T1000 (cell line): ENCODE measurements at regions not wholly inside any gene's neighbourhood (a gene's known extent, or its start where the extent isn't known, plus 50 kb on each side); places are given as distances from the start of the nearest gene placed in this dataset.
"Not testable (repeated sequence)": the region's sequence is repeated elsewhere in the genome, so short reads cannot be mapped to it uniquely, and the experiment has no call there.

Experiments
- DNase-seq: peaks from one replicate; lab custom pipeline; 2025; ENCODE audit warnings: mixed read lengths; lab: John Stamatoyannopoulos, UW

DNA sequence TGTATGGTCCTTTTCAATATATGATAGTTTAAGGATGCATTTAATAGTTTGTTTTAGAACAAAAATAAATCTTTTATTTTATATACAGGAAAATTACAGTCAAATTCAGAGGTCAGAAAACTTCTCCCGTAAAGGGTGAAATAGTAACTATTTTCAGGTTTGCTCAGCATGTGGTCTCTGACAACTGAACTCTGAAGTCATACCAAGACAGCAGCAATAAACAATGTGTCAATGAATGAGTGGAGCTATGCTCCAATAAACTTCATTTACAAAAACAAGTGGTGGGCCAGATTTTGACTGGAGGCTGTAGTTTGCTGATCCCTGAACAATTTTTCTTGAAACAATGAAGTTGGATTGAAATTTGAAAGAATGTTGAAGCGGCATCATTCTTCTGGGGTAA lies 123.6 kb downstream of the ZNF248 start:
- no peak for DNase-seq

DNA sequence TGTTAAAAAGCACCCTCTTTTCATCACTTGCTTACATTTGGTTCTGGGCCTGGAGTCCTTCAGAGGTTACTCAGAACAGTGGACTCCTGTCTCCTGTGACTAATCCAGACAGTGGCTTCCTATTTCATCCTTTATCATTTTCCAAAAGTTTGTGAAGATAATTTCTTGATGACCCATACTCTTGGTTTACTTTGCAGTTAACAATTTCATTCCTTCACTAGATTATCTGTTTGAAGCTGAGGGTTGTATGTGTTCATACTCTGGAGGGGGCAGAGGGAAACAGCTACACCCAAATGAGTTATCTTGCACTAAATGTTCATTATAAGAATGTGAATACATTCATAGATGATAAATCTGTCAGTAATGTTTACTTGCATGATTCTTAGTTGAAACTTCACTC lies 124.7 kb downstream of the ZNF248 start:
- DNase-seq = no peak

DNA sequence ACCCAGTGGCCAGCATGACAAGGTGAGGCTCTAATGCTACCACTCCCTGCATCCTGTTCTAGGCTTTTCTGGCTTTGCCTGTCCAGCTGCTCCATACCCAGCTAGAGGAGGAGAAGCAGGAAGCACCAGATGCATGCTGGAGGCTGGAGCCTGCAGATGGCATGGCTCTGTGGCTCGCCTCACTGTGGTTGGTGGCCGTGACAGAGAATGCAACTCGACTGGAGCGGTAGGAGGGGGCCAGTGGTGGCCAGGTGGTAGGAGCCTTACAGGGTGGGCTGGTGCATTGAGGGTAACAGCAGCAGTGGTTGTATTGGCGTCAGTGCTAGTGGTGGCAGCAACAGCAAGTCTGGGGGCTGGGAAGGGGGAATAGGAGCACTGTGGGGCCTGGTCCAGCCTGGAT lies 128.6 kb downstream of the ZNF248 start:
- no peak for DNase-seq

DNA sequence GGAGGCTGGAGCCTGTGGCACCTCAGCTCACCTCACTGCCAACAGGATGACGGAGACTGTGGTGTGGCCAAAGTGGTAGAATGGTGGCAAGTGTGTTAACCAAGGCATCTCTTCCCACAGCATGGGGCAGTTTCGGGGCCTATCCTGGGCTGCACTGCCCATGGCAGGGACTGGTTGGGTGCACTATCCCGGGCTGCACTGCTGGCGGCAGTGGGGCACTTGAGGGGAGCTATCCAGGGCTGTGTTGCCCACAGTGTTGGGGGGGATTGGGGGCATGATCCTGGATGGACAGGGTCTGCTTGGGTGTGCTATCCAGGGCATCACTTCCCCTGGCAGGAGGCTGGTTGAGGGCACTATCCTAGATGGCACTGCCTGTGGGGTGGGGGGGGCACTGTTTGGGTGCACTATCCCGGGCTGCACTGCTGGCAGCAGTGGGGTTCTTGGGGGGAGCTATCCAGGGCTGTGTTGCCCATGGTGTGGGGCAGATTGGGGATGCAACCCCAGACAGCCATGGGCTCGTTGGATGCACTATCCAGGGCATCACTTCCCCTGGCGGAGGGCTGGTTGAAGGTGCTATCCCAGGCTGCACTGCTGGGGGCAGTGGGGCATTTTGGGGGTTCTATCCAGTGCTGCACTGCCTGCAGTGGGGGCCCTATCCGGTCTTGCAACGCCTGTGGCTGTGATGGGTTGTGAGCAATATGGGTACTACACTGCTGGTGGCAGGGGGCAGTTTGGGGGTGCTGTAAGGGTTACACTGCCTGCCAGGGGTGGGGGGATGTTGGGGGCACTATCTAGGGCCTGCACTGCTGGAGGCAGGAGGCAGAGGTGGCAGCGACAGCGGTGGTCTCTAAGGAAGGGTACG lies 129.7 kb downstream of the ZNF248 start:
- no peak for DNase-seq

DNA sequence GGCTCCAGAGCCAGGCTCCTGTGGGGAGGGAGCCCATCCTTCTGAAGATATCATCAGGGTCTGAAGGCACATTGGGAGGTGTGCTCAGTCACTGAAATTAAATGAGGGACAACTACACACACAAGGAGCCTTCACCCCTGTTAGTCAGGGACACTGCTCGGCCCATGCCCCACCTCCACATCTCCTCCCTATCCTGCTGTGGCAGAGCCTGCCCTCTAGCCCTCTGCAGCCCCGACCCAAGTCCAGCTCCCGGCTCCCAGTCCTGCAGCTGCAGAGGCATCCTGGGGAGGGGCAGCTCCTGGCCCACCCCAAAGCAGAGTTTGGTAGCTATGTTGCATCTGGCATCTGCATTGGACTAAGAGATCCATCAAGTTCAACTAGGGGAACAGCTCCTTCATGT lies 136.3 kb downstream of the ZNF248 start:
- DNase-seq = no peak

DNA sequence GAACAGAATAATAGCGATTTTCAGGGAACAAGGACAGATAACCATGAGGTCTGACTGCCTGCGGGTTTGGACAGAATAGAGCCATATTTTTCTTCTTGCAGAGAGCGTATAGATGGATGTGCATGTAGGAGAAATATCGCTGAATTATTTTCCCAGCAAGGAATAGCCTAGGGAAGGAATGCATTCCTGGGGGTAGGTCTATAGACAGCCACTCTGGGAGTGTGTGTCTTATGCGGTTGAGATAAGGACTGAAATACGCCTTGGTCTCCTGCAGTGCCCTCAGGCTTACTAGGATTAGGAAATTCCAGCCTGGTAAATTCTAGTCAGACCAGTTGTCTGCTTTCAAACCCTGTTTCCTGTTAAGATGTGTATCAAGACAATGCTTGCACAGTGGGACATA lies 139.3 kb downstream of the ZNF248 start:
- not testable (repeated sequence) for DNase-seq

DNA sequence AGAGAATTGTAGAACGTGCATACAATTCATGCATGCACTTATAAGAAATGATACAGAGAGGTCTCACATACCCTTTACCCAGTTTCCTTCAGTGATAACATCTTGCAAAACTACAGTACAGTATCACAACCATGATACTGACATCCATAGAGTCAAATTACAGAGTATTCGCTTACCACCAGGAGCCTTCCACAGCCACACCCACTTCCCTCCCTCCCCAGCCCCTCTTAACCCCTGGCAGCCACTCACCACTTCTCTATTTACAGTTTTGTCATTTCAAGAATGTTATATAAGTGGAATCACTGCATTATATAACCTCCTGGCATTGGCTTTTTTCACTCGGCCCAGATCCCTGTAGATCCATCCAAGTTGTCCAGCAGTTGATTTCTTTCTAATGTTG lies 143.8 kb downstream of the ZNF248 start:
- DNase-seq = no peak

DNA sequence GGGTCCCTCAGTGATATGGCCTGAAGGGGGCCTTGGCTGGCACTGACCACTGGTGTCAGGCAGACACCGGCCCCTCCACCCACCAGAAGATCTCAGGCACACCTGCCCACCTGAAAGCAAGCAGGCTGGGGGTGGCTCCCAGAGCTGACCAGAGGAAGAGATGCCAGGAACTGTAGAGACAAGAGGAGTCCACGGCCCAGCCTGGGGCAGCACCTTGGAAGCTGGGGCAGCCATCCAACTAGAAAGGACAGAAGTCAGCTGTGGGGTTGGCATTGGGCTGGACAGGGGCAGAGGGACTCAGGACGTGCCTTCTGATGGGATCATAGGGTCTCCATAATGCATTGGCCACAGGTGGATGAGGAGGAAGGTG lies 144.3 kb downstream of the ZNF248 start:
- no peak for DNase-seq

DNA sequence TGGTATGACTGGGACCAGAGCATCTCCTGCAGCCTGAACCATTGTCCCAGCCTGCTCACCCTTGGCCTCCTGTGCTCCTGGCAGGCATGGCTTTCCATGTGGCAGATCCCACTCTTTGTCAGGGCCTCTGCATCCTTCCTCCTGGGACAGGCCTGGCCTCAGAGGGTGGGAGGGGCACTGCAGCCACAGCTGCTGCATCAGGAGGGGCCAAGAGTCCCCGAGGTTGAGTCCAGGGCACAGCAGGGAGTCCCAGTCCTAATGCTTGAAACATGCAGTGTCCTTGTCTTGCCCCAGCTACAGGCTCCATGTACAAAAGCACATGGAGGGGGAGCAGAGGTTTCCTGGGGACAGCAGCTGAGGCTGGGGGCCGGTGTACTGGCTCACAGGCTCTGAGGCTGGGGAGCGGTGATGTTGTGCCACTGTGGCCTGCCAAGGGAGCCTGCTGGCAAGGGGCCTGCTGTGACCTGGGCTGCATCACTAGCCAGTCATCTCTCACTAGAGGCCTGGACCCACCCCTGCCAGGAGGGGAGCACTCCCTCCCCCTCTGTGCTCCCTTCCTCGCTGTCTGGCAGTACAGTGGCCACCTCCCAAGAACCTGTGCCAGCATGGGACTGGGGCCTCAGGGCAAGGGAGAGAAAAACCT lies 144.8 kb downstream of the ZNF248 start:
- DNase-seq = no peak

DNA sequence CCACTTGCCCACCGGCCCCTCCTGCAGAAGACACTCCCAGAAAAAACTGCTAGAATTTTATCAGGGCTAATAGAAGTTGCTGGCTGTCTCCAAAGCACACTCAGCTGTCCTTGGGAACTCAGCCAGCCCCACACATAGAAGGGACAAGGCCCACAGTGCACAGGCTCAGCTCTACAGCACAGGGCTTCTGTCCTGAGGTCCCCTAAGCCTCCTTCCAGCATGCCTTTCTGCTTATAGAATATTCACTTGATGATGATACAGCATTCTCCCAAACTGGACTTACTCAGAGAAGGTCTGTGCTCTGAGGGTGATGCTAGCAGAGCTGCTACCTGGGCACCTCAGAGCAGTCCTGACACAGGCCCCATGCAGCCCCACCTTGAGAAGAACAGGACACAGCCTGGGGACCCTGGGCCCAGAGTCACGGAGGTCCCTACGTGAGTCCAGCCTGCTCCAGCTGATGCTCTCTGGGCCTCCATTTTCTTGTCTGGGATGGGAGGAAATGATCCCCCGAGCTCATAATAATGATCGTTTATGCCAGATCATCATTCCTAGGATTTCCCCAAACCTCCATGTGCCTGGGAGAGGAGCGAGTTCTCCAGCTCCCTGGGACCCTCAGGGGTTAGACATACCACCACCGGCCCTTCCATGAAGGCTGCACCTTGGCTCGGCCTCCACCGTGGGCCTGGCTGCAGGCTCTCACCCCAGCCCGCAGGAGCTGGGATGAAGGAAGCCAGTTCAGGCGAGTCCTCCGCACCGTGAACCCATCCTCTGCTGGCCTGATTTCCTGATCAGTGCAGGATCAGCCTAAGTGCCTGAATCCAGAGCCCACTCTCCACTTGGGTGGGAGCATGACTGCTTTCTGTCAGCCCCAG lies 145.6 kb downstream of the ZNF248 start:
- DNase-seq = no peak

DNA sequence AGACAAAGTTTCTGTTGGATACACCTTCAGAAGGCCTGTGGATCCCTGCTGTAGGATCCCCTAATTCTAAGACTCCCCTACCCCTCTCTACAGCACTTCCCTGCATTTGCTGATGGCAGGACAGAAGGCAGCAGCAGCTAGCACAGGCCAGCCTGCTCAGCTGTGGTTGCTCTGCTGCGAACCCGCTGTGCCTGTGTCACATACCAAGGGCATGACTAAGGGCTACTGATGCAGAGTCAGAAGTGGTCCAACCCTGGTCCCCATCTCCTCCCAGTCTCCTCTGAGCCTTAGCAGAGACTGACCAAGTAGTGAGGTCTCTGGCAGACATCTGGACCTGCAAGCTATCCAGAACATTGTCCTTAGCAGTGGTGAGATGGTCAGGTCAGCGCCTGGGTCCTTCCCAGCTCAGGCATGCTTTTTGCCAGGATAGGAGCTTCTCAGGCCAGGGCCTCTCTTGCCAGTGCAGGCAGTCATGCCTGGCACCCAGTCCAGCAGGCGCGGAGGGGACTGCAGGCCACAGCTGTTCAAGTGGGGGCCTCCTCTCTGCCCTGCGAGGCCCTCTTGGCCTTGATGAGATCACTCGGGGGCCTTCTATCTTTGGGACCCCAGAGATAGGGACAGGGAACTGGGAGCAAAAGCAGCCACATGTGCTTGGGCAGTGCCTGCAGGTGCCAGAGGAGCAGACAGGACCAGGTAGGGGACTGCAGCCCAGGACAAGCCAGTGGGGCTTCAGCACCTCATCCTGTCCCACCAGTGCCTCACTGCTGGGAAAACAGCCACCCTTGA lies 146.4 kb downstream of the ZNF248 start:
- DNase-seq = no peak

DNA sequence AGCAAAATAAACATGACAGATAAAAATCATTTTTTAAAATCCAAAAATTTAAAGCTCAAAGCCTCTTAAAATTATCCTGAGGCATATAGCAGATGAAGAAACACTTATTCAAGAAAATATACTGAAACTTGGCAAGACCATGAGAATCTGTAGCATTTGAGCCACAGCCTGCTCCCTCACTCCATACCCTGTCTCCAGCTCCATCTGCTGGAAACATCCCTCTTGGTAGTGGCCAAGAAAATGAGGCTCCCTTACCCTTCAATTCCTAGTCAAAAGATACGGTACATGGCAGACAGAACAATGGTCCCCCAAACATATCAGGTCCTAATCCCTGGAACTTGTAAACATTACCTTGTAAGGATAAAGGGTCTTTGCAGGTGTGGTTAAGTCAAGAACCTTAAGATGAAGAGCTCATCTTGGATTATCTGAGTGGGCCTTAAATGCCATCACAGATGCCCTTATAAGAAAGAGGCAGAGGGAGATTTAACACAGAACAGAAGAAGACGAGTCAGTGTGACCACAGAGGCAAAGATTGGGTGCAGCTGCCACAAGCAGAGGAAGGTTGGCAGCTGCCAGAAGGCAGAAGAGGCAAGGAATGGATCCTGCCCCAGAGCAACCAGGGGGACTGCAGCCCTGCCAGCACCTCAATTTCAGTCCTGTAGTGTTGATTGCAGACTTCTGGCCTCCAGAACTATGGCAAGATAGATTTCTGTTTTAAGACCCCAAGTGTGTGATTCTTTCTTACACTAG lies 149.4 kb downstream of the ZNF248 start:
- DNase-seq = no peak

DNA sequence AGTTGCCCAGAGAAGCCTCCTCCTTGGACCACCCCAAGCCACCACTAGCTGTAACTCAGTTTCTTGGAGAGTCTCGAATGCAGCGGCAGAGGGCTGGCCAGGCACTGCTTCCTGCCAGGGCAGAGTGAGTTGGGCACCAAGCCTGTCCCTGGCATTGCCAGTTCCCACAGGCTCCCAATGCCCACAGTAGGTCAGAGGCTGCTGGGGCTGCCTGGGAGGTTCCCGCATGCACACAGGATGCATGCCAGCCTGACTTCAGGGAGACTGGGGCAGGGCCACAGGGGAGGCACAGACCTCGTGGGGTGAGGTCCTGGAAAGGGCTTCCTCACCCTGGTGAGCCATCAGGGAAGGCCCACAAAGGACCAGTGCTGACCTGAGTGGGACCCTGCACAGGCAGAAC lies 152.8 kb downstream of the ZNF248 start:
- DNase-seq = no peak

DNA sequence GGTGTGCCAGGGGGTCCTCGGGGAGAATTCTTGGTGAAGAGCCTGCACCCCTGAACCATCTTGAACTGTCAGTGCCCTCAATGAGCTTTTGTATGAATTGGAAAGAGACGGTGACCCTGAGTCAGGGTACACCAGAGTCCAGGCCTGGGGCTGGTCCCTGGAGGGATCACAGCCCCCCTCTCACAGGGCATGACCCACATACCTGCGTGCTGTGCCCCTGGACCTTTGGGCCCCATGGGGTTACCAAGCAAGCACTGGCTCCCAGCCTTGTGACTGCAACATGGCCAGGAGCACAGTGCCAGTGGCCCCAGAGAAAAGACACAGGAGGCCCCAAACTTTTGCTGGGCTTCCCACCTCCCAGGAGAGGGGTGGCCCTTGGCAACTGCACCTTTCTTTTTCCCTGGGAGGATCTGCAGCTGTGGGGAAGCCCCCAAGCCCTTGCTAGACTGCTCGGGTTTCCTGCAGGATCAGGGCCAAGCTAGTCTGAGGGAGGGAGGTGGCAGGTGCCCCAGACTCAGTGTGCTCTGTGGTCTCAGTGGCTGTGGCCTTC lies 153.5 kb downstream of the ZNF248 start:
- no peak for DNase-seq

DNA sequence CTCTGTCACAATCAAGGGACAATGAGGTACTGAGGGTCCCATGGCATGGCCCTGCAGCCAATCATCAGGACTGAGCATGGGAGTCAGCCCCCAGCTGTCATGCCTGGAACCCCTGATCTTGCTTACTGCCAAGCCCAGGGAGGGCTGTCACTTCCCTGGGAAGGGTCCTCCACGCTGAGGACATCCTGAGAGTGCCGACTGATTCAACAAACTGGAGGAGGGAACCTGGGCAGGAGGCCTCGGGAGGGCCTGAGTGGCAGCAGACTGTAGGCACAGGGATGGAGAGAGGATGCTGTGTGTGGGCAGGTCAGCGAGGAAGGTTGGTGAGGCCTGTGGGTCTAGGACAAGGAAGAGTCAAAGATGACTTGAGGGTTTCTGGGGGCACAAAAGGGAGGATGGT lies 154.3 kb downstream of the ZNF248 start:
- DNase-seq = no peak

DNA sequence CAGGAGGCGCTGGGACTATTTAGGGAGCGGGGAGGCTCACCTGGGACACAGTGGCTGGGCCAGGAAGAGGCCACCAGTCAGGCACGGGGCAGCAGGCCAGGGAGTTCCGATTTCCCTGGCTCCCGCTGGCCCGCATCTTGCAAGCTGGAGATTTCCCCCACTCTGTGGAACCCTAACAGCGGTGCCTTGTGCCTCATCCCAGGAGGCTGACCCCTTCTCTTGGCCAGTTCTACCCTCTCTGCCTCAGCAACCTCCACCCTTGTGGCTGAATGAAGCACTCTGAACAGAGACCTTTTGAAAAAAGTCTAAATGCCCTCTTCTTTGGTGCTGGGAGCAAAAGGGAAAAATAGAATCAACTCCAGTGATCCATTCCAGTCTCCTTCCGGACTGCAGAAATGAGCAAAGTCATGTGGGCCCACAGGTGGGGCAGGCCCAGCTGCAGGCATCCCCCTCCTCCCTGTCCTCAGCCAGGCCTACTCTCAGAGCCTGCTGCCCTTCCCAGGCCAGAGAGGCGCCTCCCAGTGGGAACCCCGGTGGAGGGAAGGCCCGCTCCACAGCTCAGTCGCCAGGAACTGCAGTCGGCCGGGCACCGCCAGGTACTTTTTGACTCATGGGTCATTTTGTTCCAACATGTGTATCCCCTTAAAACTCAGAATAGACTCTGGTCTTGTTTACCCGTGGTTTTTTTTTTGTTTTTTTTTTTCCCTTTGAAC lies 155.5 kb downstream of the ZNF248 start:
- DNase-seq = no peak

DNA sequence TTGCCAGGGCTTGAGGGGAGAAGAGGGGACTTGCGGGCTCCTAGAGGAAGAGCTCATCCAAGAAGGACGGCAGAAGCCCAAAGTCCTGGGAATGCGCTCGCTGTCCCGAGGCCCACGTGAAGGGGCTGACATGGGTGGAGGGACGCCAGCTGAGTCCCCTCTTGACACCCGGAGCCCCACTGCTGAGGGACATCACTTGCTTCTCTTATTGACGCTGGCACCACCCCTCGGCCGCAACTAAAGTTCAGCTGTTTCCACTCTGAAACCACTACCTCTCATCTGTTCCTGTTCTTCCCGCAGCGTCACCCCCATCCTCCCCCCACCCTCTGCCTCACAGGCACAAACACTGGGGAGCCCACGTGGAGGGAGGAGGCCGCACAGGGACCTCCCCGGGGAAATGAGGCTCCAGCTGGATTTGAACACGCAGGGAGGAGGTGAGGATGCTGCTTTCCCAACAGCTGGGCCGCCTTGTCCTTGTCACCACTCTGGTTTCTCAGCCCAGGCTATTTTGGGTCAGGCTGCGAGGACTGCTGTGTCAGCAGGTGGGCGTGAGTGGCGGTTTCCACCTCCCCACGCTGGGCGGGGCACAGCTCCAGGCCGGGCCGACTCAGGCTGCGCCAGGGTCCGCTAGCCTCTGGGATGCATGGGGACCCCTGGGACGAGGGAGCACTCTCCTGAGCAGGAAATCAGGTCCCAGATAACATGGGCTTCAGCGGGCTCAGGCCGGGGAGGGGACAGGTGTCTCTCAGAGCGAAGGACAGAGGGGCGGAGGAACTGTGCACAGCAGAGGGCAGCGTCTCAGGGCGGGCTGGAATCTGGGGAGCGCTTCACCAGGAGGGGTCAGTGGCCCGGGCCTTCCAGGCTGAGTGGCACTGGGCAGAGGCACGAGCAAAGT lies 156.3 kb downstream of the ZNF248 start:
- DNase-seq = no peak

DNA sequence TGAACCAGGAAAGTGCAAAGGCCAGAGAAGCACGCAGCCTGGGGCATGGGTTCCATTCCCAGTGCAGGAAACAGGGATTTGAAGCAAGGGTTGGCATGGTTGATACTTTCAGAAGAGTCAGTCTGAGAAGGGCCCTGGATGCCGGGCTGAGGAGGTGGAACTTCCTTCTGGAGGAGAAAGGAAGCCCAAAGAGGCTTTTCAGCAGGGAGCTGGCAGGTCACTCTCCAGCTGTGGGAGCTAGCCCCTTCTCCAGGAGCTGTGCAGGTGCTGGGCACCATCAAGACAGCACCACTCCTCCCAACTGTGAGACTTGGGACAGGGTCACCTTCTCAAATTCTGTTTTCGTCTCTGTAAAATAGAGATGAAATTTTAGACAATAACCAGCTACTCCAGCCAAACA lies 169.8 kb downstream of the ZNF248 start:
- no peak for DNase-seq
